ENCODE measurements at regions not wholly inside any gene's neighbourhood (a gene's known extent, or its start where the extent isn't known, plus 50 kb on each side); places are given as distances from the start of the nearest gene placed in this dataset.

DNA sequence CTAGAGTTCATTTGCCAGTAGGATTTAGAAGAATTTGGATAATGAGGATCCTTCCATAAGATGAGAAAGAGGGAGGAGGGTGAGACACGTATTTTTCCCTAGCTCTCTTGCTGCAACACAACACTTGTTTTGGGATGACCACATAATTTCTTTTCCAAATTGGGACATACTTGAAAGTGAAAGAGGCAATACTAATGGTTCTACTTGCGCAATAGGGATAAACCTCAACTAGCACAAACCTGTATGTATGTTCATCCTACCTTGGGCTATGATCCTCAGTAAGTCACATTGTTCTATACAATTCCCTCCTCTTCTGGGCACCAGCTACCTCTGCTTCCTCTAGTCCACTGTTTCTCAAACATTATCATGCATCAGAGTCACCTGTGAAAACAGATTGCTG lies 1208.8 kb upstream of the LRRTM1 start:
- Mint-ChIP-seq H3K27ac (ENCODE audit: low read depth) (no peak overlapping the region), H3K4me1 (no peaks in the 10 kb centered on the region), H3K9me3 (peaks cover 18% of the 10 kb centered on the region), H3K27me3 (no peaks in the 10 kb centered on the region), H3K36me3 (ENCODE audit: insufficient read depth) (no peaks in the 10 kb centered on the region), H3K4me3 (no peak overlapping the region)
- DNase-seq (ENCODE audit: low spot score in 2 of 2) (no peak), ATAC-seq (replicated peaks; ENCODE audit: extremely low read depth, poor library complexity, severe bottlenecking) (no peak)

- ATAC-seq (replicated peaks; ENCODE audit: extremely low read depth, poor library complexity, severe bottlenecking) (no peak), DNase-seq (ENCODE audit: low spot score in 2 of 2) (no peak)
- Mint-ChIP-seq H3K4me3 (no peak overlapping the region), H3K27ac (ENCODE audit: low read depth) (no peak overlapping the region), H3K27me3 (no peaks in the 10 kb centered on the region), H3K9me3 (peaks cover 8% of the 10 kb centered on the region), H3K36me3 (ENCODE audit: insufficient read depth) (no peaks in the 10 kb centered on the region), H3K4me1 (no peaks in the 10 kb centered on the region)
Measured at GRCh38 chr2:81505586-81505985, 1201.0 kb upstream of the LRRTM1 start.

DNA sequence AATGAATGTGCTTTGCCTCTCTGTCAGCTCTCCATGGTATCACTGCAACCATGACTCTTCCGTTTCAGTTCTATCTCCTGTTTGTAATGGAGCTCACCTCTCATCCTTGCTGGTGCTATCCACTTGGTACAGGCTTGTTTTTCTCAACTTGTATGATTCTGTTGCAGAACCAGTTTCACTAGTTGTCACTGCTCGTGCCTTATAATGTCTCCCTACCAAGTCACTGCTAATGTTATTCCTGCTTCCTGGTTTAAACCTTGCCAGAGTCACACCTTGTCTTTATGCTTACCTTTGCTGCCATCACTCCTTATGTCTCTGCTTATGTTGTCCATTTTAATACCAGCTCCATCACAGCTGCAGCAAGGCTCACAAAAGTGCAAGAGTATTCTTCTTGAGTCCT lies 1191.0 kb upstream of the LRRTM1 start:
- H3K4me3 Mint-ChIP-seq: no peak overlapping the region
- no peak for DNase-seq (ENCODE audit: low spot score in 2 of 2)
- no peak for ATAC-seq (replicated peaks; ENCODE audit: extremely low read depth, poor library complexity, severe bottlenecking)
- no peak overlapping the region for H3K27ac Mint-ChIP-seq (ENCODE audit: low read depth)
- no peaks in the 10 kb centered on the region for H3K27me3 Mint-ChIP-seq
- H3K9me3 Mint-ChIP-seq: peaks cover 44% of the 10 kb centered on the region
- H3K36me3 Mint-ChIP-seq (ENCODE audit: insufficient read depth): peaks cover 1% of the 10 kb centered on the region
- H3K4me1 Mint-ChIP-seq: no peaks in the 10 kb centered on the region

DNA sequence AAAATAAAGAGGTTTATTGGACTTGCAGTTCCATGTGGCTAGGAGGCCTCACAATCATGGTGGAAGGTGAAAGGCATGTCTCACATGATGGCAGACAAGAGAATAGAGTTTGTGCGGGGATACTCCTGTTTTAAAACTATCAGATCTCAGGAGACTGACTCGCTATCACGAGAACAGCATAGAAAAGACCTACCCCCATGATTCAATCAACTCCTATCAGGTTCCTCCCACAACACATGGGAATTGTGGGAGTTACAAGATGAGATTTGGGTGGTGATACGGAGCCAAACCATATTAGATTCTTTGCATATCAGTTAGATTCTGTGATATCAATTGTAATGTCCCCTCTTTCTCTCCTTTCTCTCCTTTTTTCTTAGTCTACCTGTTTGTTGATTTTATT lies 1178.7 kb upstream of the LRRTM1 start:
- Mint-ChIP-seq H3K27ac (ENCODE audit: low read depth) (no peak overlapping the region), H3K4me1 (no peaks in the 10 kb centered on the region), H3K4me3 (no peak overlapping the region), H3K27me3 (no peaks in the 10 kb centered on the region), H3K9me3 (peaks cover 9% of the 10 kb centered on the region), H3K36me3 (ENCODE audit: insufficient read depth) (no peaks in the 10 kb centered on the region)
- ATAC-seq (replicated peaks; ENCODE audit: extremely low read depth, poor library complexity, severe bottlenecking) (no peak), DNase-seq (ENCODE audit: low spot score in 2 of 2) (no peak)

DNA sequence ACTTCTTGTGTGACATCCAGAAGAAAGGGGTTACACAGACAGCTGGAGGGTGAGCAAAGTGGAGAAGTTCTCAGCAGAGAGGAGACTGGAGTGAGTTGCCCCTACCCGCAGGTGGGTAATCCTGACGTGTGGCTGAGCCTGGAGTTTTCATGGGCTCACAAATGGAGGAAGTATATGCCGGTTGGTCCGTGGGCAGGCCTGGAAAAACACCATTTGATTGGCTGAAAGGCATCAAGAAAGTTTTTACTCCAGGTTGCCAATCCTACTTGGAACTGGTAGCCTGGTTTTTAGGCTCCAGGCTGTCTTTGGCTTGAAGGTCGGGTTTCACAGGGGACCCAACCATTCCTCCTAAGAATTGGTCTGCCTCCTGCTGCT lies 1177.4 kb upstream of the LRRTM1 start:
- Mint-ChIP-seq H3K27me3 (no peaks in the 10 kb centered on the region), H3K4me1 (no peaks in the 10 kb centered on the region), H3K4me3 (no peak overlapping the region), H3K27ac (ENCODE audit: low read depth) (no peak overlapping the region), H3K36me3 (ENCODE audit: insufficient read depth) (no peaks in the 10 kb centered on the region), H3K9me3 (peaks cover 14% of the 10 kb centered on the region)
- ATAC-seq (replicated peaks; ENCODE audit: extremely low read depth, poor library complexity, severe bottlenecking) (no peak), DNase-seq (ENCODE audit: low spot score in 2 of 2) (no peak)

DNA sequence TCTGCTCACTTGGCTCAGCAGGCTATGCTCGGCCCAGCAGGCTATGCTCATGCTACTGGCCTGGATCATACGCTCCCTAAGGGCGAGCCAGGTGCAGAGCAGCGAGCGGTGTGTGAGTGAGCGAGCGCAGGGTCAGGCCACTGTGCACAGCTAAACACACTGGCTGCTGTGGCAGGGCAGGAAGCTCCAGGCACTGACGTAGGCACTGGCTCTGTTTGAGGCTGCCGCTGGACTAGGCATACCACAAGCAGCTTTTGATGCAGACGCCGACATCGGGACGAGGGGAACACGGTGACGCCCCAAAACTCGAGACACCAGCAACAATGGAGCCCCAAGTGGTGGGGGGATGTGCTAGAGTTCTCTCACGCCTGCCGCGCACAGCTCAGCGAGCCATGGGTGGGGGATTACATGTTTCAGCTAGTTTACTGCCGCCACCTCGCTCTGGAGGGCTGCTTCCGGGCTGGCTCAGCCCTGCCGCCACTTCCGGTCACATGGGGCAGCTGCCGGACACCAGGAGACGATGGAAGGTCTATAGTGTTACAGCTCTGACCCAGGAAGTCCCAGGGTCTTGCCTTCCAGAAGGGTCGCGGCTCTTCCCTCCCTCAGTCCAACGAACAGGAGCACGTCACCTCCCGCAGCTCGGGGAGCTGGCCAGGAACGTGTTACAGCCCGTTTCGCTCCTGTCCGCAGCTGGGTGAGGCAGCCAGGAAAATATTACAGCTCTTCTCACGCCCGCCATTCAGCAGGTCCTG lies 1176.9 kb upstream of the LRRTM1 start:
- H3K27me3 Mint-ChIP-seq: no peaks in the 10 kb centered on the region
- peaks cover 14% of the 10 kb centered on the region for H3K9me3 Mint-ChIP-seq
- no peaks in the 10 kb centered on the region for H3K36me3 Mint-ChIP-seq (ENCODE audit: insufficient read depth)
- no peak overlapping the region for H3K4me3 Mint-ChIP-seq
- DNase-seq (ENCODE audit: low spot score in 2 of 2): no peak
- ATAC-seq (replicated peaks; ENCODE audit: extremely low read depth, poor library complexity, severe bottlenecking): no peak
- H3K4me1 Mint-ChIP-seq: no peaks in the 10 kb centered on the region
- H3K27ac Mint-ChIP-seq (ENCODE audit: low read depth): no peak overlapping the region

DNA sequence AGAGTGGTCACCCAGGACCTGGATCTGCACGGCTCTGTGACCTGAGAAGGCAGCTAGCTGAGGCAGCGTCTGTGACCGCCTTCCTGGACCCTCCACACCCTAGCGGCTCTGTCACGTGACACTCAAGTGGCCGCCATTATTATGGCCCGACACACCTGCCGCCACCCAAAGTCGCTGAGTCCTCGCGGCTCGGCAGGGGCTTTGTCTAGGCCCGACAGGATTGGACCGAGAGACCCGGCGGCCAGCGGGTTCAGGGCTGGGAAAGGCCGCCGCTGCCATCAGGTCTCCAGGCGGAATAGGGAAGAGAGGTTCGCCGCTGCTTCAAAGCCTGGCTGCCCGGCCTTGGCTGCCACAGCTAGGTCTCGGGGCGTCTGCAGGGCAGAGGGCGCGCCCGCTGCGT lies 1162.5 kb upstream of the LRRTM1 start:
- DNase-seq (ENCODE audit: low spot score in 2 of 2) (no peak), ATAC-seq (replicated peaks; ENCODE audit: extremely low read depth, poor library complexity, severe bottlenecking) (no peak)
- Mint-ChIP-seq H3K4me3 (no peak overlapping the region), H3K27me3 (no peaks in the 10 kb centered on the region), H3K36me3 (ENCODE audit: insufficient read depth) (no peaks in the 10 kb centered on the region), H3K27ac (ENCODE audit: low read depth) (no peak overlapping the region), H3K9me3 (peaks cover 31% of the 10 kb centered on the region), H3K4me1 (no peaks in the 10 kb centered on the region)

DNA sequence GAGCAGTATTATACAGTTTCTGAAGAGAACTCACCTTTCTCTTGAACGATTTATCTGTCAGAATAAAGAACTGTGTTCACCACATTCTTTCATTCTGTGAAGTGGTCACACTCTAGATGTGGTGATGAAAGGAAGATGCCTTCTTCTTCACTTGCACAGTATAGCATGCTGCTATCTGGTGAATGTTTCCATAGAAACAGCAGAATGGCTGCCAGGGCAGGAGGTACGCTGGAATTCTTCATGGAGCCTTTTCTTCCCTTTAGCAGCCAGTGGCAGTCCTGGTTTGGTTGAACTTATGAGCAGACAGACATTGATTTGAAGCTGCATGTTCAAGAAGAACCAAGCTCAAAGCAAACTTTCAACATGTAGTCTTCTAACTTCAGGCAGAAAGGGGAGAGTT lies 1157.9 kb upstream of the LRRTM1 start:
- H3K27me3 Mint-ChIP-seq: no peaks in the 10 kb centered on the region
- peaks cover 35% of the 10 kb centered on the region for H3K9me3 Mint-ChIP-seq
- no peak for DNase-seq (ENCODE audit: low spot score in 2 of 2)
- no peaks in the 10 kb centered on the region for H3K36me3 Mint-ChIP-seq (ENCODE audit: insufficient read depth)
- H3K4me1 Mint-ChIP-seq: no peaks in the 10 kb centered on the region
- no peak overlapping the region for H3K4me3 Mint-ChIP-seq
- H3K27ac Mint-ChIP-seq (ENCODE audit: low read depth): no peak overlapping the region
- no peak for ATAC-seq (replicated peaks; ENCODE audit: extremely low read depth, poor library complexity, severe bottlenecking)

GRCh38 chr2:81445176-81445575 lies 1140.6 kb upstream of the LRRTM1 start:
- H3K9me3 Mint-ChIP-seq: peaks cover 33% of the 10 kb centered on the region
- H3K4me1 Mint-ChIP-seq: no peaks in the 10 kb centered on the region

DNA sequence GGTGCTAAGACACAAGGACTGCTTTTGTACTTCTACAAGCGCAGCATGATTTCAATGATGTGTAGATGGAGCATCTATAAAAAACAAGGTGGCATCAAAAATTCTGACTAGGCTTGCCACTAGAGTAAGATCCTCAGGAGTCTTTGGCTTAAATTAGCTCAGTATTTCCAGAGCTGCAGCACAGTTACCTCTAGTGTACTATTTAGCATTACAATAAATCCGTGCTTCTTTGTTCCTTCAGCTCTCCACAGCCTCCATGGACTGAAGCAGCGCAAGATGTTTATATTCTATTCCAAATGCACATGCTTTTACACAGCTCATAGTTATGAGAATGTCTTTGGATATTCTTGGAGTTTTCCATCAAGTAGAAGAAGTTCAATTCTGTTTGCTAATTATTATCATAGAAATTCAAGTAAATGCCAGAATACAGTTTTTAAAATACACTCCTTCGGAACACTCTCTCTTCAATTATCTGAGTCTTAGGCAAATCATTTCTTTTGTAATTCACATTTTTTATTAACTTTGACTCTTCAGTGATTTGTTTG lies 1133.0 kb upstream of the LRRTM1 start:
- Mint-ChIP-seq H3K27ac (ENCODE audit: low read depth) (no peak overlapping the region), H3K9me3 (peaks cover 13% of the 10 kb centered on the region), H3K36me3 (ENCODE audit: insufficient read depth) (no peaks in the 10 kb centered on the region), H3K27me3 (no peaks in the 10 kb centered on the region), H3K4me3 (no peak overlapping the region), H3K4me1 (no peaks in the 10 kb centered on the region)
- DNase-seq (ENCODE audit: low spot score in 2 of 2) (no peak), ATAC-seq (replicated peaks; ENCODE audit: extremely low read depth, poor library complexity, severe bottlenecking) (no peak)

More at GRCh38 chr2:81445176-81445575, 1140.6 kb upstream of the LRRTM1 start:
- Mint-ChIP-seq H3K27ac (ENCODE audit: low read depth) (no peak overlapping the region), H3K36me3 (ENCODE audit: insufficient read depth) (no peaks in the 10 kb centered on the region), H3K27me3 (no peaks in the 10 kb centered on the region), H3K4me3 (no peak overlapping the region)
- DNase-seq (ENCODE audit: low spot score in 2 of 2) (no peak), ATAC-seq (replicated peaks; ENCODE audit: extremely low read depth, poor library complexity, severe bottlenecking) (no peak)

DNA sequence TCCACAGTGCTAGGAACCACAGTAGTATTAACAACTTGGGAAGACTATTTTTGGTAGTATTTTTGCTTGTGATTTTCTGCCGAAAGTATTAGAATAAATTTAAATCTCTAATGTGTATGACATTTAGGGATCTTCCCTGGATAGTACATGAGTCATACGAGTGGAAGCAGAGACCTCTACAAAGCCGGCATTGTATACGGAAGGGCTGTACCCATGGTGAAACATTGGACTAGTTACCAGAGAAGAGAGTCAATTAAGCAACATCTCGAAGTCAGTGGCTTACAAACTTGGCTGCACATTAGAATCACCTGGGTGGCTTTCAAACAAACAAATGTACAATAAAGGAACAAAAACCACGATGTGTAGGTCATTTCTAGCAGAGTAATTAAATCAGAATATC lies 1131.7 kb upstream of the LRRTM1 start:
- ATAC-seq (replicated peaks; ENCODE audit: extremely low read depth, poor library complexity, severe bottlenecking) (no peak), DNase-seq (ENCODE audit: low spot score in 2 of 2) (no peak)
- H3K27me3 Mint-ChIP-seq: no peaks in the 10 kb centered on the region
- H3K27ac Mint-ChIP-seq (ENCODE audit: low read depth): no peak overlapping the region
- H3K4me3 Mint-ChIP-seq: no peak overlapping the region
- H3K4me1 Mint-ChIP-seq: no peaks in the 10 kb centered on the region
- peaks cover 5% of the 10 kb centered on the region for H3K9me3 Mint-ChIP-seq
- H3K36me3 Mint-ChIP-seq (ENCODE audit: insufficient read depth): no peaks in the 10 kb centered on the region

GRCh38 chr2:81412681-81413080 lies 1108.1 kb upstream of the LRRTM1 start:
- H3K36me3 Mint-ChIP-seq (ENCODE audit: insufficient read depth): no peaks in the 10 kb centered on the region
- ATAC-seq (replicated peaks; ENCODE audit: extremely low read depth, poor library complexity, severe bottlenecking) (no peak), DNase-seq (ENCODE audit: low spot score in 2 of 2) (no peak)
- H3K9me3 Mint-ChIP-seq: peaks cover 10% of the 10 kb centered on the region
- no peaks in the 10 kb centered on the region for H3K4me1 Mint-ChIP-seq
- H3K27me3 Mint-ChIP-seq: no peaks in the 10 kb centered on the region
- H3K27ac Mint-ChIP-seq (ENCODE audit: low read depth): no peak overlapping the region
- no peak overlapping the region for H3K4me3 Mint-ChIP-seq

DNA sequence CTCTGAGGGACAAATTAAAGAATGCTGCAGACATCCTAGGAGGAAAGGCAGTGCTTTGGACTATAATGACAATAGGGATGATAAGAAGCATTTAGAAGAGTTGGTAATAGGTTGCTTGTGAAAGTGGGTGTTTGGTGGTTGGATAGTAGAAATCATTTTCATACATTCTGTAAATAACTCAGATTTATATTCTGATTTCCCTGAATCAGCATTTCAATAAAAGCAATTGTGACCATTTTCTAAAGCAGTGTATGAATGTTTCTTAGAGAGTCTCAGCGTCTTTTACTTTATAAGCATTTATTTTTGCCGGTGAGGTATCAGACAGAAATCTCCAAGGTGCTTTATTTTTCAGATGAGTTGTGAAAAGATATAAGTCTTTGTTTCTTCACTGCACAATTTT lies 1099.0 kb upstream of the LRRTM1 start:
- no peaks in the 10 kb centered on the region for H3K4me1 Mint-ChIP-seq
- no peak for ATAC-seq (replicated peaks; ENCODE audit: extremely low read depth, poor library complexity, severe bottlenecking)
- H3K9me3 Mint-ChIP-seq: peaks cover 20% of the 10 kb centered on the region
- no peak overlapping the region for H3K27ac Mint-ChIP-seq (ENCODE audit: low read depth)
- no peak for DNase-seq (ENCODE audit: low spot score in 2 of 2)
- H3K4me3 Mint-ChIP-seq: no peak overlapping the region
- H3K36me3 Mint-ChIP-seq (ENCODE audit: insufficient read depth): no peaks in the 10 kb centered on the region
- H3K27me3 Mint-ChIP-seq: no peaks in the 10 kb centered on the region

Measured in central memory CD8-positive, alpha-beta T cell (primary cell).